GM23338 (cell line): ENCODE measurements at regions not wholly inside any gene's neighbourhood (a gene's known extent, or its start where the extent isn't known, plus 50 kb on each side); places are given as distances from the start of the nearest gene placed in this dataset.

Experiments
- ATAC-seq: fragments of 200-7000 bp; cut with Tn5 transposase; 3 replicates; pipeline ENCODE4 v1.9.1; 2020
- DNase-seq: peaks from one replicate; pipeline ENCODE4 v3.0.0-alpha.2; 2015; ENCODE audit warnings: low spot score
- H2AFZ ChIP-seq: fragments of 200-600 bp; sonication (generic); 2 replicates; pipeline ENCODE4 v1.8.0; 2016; ENCODE audit warnings: antibody characterized with exemption, mild to moderate bottlenecking, moderate library complexity
- H3F3A ChIP-seq: fragments of 200-600 bp; sonication (generic); replicated peaks from 2 replicates; pipeline ENCODE4 v1.8.0; 2017; ENCODE audit warnings: antibody characterized with exemption, mixed run types, low read depth
- H3K27ac ChIP-seq: fragments of 200-600 bp; sonication (generic); 2 replicates; pipeline ENCODE4 v1.6.1; 2016; ENCODE audit warnings: low read depth
- H3K27me3 ChIP-seq: fragments of 200-600 bp; sonication (generic); 2 replicates; pipeline ENCODE4 v1.8.0; 2016; ENCODE audit warnings: mild to moderate bottlenecking, mixed run types, moderate library complexity; ENCODE audit not compliant: insufficient read depth
- H3K36me3 ChIP-seq: fragments of 200-600 bp; sonication (generic); 2 replicates; pipeline ENCODE4 v1.8.0; 2016; ENCODE audit warnings: mild to moderate bottlenecking; ENCODE audit not compliant: insufficient read depth
- H3K4me1 ChIP-seq: fragments of 200-600 bp; sonication (generic); 2 replicates; pipeline ENCODE4 v1.8.0; 2016; ENCODE audit warnings: mild to moderate bottlenecking, moderate library complexity; ENCODE audit not compliant: insufficient read depth
- H3K4me2 ChIP-seq: fragments of 200-600 bp; sonication (generic); 2 replicates; pipeline ENCODE4 v1.7.1; 2017; ENCODE audit warnings: mixed run types
- H3K4me3 ChIP-seq: fragments of 200-600 bp; sonication (generic); 2 replicates; pipeline ENCODE4 v1.6.1; 2016; ENCODE audit warnings: mixed run types
- H3K79me2 ChIP-seq: fragments of 200-600 bp; sonication (generic); replicated peaks from 2 replicates; pipeline ENCODE4 v1.8.0; 2017; ENCODE audit warnings: mild to moderate bottlenecking; ENCODE audit not compliant: insufficient read depth
- H3K9me2 ChIP-seq: fragments of 200-600 bp; sonication (generic); 2 replicates; pipeline ENCODE4 v1.8.0; 2017; ENCODE audit not compliant: insufficient read depth
- H4K20me1 ChIP-seq: fragments of 200-600 bp; sonication (generic); replicated peaks from 2 replicates; pipeline ENCODE4 v1.8.0; 2017; ENCODE audit warnings: mild to moderate bottlenecking; ENCODE audit not compliant: insufficient read depth
- H3K27ac Mint-ChIP-seq: 2 replicates; pipeline ENCODE4 v1.8.0; 2020; ENCODE audit warnings: inconsistent platforms, mild to moderate bottlenecking, moderate library complexity, mixed read lengths
- H3K27me3 Mint-ChIP-seq: 3 replicates; pipeline ENCODE4 v1.8.0; 2022; ENCODE audit warnings: low read depth, mild to moderate bottlenecking, moderate library complexity, mixed read lengths, inconsistent platforms; ENCODE audit not compliant: insufficient read depth, poor library complexity
- H3K36me3 Mint-ChIP-seq: 3 replicates; pipeline ENCODE4 v1.8.0; 2021; ENCODE audit warnings: low read depth, mild to moderate bottlenecking, inconsistent platforms, moderate library complexity, mixed read lengths
- H3K4me1 Mint-ChIP-seq: 3 replicates; pipeline ENCODE4 v1.8.0; 2020; ENCODE audit warnings: mild to moderate bottlenecking, inconsistent platforms, mixed read lengths
- H3K4me3 Mint-ChIP-seq: 3 replicates; pipeline ENCODE4 v1.8.0; 2021; ENCODE audit warnings: moderate library complexity, mild to moderate bottlenecking, inconsistent platforms, mixed read lengths
- H3K9me3 Mint-ChIP-seq: 3 replicates; pipeline ENCODE4 v1.8.0; 2020; ENCODE audit warnings: moderate library complexity, mild to moderate bottlenecking, inconsistent platforms, mixed read lengths
- POLR2AphosphoS5 ChIP-seq: IDR thresholded peaks from 2 replicates; pipeline ENCODE4 v1.6.1; 2016; ENCODE audit warnings: antibody characterized with exemption, low read depth
- TF ChIP-seq, protein P1 (sequence below): fragments of 250-450 bp; sonication (Bioruptor Pico); IDR thresholded peaks from 2 replicates; pipeline ENCODE4 v1.5.0; 2020; ENCODE audit warnings: mild to moderate bottlenecking, moderate library complexity
- TF ChIP-seq, protein P2 (sequence below): IDR thresholded peaks from 2 replicates; pipeline ENCODE4 v1.6.1; 2016; ENCODE audit warnings: antibody characterized with exemption

DNA sequence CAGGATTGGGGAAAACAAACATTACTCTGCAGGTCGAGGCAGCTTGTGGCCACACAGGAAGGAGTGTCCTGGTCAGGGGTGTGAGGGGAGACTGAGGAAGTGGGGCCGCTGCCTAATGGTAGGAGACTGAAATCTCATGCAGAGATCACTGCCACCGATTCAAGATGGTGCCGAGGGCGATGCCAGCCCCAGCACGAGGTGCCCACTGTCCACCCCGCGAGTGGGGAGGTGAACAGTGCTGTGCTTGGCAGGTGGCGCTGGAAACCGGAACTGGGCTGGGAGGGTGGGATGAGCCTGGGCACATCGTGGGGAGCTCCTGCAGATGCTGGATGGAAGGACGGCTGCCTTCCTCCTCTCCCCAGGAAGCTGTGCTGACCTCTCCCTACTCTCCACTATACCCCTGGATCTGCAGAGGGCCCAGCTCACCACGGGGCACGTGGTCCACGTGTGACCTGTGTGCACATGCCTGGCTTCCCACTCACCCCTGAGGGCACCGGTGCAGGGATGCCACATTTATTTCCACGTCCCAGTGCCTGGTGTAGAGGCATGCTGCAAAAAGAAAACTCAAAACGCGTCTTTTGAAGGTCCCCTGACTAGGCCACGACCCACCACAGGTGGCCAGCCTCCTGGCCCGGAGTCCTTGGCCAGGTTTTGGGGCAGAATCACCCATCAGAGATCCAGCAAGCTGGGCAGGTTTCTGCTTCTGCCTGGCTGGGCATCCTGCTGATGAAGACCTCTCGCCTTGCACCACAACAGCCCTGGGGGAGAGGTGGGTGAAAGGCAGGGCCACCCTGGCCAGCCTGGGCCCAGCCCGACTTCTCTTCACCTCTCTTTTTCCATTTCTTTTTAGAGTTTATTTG lies 71.7 kb upstream of the FCN1 start (continued):
- TF ChIP-seq, protein P1, sequence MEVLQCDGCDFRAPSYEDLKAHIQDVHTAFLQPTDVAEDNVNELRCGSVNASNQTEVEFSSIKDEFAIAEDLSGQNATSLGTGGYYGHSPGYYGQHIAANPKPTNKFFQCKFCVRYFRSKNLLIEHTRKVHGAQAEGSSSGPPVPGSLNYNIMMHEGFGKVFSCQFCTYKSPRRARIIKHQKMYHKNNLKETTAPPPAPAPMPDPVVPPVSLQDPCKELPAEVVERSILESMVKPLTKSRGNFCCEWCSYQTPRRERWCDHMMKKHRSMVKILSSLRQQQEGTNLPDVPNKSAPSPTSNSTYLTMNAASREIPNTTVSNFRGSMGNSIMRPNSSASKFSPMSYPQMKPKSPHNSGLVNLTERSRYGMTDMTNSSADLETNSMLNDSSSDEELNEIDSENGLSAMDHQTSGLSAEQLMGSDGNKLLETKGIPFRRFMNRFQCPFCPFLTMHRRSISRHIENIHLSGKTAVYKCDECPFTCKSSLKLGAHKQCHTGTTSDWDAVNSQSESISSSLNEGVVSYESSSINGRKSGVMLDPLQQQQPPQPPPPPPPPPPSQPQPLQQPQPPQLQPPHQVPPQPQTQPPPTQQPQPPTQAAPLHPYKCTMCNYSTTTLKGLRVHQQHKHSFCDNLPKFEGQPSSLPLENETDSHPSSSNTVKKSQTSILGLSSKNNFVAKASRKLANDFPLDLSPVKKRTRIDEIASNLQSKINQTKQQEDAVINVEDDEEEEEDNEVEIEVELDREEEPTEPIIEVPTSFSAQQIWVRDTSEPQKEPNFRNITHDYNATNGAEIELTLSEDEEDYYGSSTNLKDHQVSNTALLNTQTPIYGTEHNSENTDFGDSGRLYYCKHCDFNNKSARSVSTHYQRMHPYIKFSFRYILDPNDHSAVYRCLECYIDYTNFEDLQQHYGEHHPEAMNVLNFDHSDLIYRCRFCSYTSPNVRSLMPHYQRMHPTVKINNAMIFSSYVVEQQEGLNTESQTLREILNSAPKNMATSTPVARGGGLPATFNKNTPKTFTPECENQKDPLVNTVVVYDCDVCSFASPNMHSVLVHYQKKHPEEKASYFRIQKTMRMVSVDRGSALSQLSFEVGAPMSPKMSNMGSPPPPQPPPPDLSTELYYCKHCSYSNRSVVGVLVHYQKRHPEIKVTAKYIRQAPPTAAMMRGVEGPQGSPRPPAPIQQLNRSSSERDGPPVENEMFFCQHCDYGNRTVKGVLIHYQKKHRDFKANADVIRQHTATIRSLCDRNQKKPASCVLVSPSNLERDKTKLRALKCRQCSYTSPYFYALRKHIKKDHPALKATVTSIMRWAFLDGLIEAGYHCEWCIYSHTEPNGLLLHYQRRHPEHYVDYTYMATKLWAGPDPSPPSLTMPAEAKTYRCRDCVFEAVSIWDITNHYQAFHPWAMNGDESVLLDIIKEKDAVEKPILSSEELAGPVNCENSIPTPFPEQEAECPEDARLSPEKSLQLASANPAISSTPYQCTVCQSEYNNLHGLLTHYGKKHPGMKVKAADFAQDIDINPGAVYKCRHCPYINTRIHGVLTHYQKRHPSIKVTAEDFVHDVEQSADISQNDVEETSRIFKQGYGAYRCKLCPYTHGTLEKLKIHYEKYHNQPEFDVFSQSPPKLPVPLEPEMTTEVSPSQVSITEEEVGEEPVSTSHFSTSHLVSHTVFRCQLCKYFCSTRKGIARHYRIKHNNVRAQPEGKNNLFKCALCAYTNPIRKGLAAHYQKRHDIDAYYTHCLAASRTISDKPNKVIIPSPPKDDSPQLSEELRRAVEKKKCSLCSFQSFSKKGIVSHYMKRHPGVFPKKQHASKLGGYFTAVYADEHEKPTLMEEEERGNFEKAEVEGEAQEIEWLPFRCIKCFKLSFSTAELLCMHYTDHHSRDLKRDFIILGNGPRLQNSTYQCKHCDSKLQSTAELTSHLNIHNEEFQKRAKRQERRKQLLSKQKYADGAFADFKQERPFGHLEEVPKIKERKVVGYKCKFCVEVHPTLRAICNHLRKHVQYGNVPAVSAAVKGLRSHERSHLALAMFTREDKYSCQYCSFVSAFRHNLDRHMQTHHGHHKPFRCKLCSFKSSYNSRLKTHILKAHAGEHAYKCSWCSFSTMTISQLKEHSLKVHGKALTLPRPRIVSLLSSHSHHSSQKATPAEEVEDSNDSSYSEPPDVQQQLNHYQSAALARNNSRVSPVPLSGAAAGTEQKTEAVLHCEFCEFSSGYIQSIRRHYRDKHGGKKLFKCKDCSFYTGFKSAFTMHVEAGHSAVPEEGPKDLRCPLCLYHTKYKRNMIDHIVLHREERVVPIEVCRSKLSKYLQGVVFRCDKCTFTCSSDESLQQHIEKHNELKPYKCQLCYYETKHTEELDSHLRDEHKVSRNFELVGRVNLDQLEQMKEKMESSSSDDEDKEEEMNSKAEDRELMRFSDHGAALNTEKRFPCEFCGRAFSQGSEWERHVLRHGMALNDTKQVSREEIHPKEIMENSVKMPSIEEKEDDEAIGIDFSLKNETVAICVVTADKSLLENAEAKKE (CRISPR knock-in tag) = no peak
- TF ChIP-seq, protein P2, sequence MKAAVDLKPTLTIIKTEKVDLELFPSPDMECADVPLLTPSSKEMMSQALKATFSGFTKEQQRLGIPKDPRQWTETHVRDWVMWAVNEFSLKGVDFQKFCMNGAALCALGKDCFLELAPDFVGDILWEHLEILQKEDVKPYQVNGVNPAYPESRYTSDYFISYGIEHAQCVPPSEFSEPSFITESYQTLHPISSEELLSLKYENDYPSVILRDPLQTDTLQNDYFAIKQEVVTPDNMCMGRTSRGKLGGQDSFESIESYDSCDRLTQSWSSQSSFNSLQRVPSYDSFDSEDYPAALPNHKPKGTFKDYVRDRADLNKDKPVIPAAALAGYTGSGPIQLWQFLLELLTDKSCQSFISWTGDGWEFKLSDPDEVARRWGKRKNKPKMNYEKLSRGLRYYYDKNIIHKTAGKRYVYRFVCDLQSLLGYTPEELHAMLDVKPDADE = no peak
- no peak for TF ChIP-seq POLR2AphosphoS5

DNA sequence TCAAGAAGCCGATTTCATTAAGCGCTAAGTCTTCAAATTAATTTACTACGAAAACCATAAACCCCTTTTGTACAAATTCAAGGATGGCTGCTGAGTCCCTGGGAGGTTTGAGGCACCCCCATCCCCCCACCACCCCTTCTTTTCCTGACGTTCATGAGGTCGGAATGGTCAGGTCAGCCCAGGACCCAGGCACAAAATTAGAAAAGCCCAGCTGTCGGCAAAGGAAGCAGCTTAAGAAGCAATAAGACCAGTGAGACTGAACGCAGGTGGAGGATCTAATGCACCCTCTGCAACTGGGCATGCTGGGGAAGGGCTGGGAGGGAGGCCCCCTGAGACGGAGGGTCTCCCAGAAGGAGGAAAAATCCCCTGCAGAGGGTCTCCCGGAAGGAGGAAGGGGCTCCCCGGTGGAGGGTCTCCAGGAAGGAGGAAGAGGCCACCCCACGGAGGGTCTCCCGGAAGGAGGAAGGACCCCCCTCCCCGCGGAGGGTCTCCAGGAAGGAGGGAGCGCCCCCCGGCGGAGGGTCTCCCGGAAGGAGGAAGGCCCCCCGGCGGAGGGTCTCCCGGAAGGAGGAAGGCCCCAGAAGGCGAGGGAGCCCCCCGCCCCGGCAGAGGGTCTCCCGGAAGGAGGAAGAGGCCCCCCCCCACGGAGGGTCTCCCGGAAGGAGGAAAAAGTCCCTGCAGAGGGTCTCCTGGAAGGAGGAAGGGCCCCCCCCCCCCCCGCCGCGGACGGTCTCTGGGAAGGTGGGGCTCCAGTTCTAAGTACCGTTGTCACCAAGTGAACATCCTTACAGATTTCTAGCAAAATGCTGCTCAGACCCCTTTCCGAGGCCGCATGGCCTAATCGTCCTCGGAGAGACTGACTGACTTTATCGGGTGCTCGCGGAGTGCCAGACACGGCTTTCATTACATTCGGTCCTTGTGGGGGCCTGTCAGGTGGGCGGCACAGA lies 74.4 kb upstream of the FCN1 start:
- Mint-ChIP-seq H3K27me3 (peaks cover 18% of the 10 kb centered on the region), H3K9me3 (peaks cover 31% of the 10 kb centered on the region), H3K4me1 (peaks cover 7% of the 10 kb centered on the region), H3K27ac (no peak overlapping the region), H3K36me3 (peaks cover 14% of the 10 kb centered on the region), H3K4me3 (no peak overlapping the region)
- Histone ChIP-seq H3K79me2 (no peaks in the 10 kb centered on the region), H3K9me2 (0 out of 2 replicates have a peak, but pooled peaks cover 3% of the 10 kb centered on the region), H3K27me3 (no peaks in the 10 kb centered on the region), H3F3A (no peaks in the 10 kb centered on the region), H3K4me3 (no peak overlapping the region), H3K27ac (no peak overlapping the region), H2AFZ (no peak overlapping the region), H3K4me2 (no peak overlapping the region), H3K4me1 (no peaks in the 10 kb centered on the region), H4K20me1 (no peaks in the 10 kb centered on the region), H3K36me3 (no peaks in the 10 kb centered on the region)
- ATAC-seq (no peak), DNase-seq (no peak)
- TF ChIP-seq, protein P2 = no peak
